ENCODE measurements at regions not wholly inside any gene's neighbourhood (a gene's known extent, or its start where the extent isn't known, plus 50 kb on each side); places are given as distances from the start of the nearest gene placed in this dataset.

GRCh38 chr14:76955575-76956315 is 72.8 kb downstream of the IRF2BPL start:
- H3K4me3 ChIP-seq (ENCODE audit: low read depth, low read length), result peak overlapping the region; percentile 46
- H3K4me1 ChIP-seq, result peaks cover 61% of the 10 kb centered on the region

GRCh38 chr14:76954394-76955190 is 73.9 kb downstream of the IRF2BPL start:
- peak; percentile 7 for TF ChIP-seq CTCF (IDR thresholded peaks at IDR 0.05)
- Histone ChIP-seq H3K9ac (peak overlapping the region; percentile 33), H3K4me3 (ENCODE audit: low read depth, low read length) (no peak overlapping the region), H3K27ac (peak overlapping the region; percentile 96), H3K27me3 (ENCODE audit: control insufficient read depth, insufficient read depth, low read length) (no peaks in the 10 kb centered on the region), H2AFZ (peak overlapping the region; percentile 85), H3K4me2 (ENCODE audit: low read length) (peak overlapping the region; percentile 36), H3K4me1 (peaks cover 67% of the 10 kb centered on the region), H3K36me3 (ENCODE audit: control insufficient read depth, insufficient read depth, low read length) (no peaks in the 10 kb centered on the region), H3K79me2 (no peaks in the 10 kb centered on the region), H3K9me3 (ENCODE audit: control insufficient read depth, low read length) (no peaks in the 10 kb centered on the region)

More at GRCh38 chr14:76955575-76956315, 72.8 kb downstream of the IRF2BPL start:
- Histone ChIP-seq H3K9me3 (ENCODE audit: control insufficient read depth, low read length) (no peaks in the 10 kb centered on the region), H3K4me2 (ENCODE audit: low read length) (peak overlapping the region; percentile 64), H3K36me3 (ENCODE audit: control insufficient read depth, insufficient read depth, low read length) (no peaks in the 10 kb centered on the region), H3K27me3 (ENCODE audit: control insufficient read depth, insufficient read depth, low read length) (no peaks in the 10 kb centered on the region), H3K79me2 (no peaks in the 10 kb centered on the region), H3K27ac (peak overlapping the region; percentile 96), H2AFZ (peak overlapping the region; percentile 85), H3K9ac (peak overlapping the region; percentile 33)
- TF ChIP-seq CTCF (IDR thresholded peaks at IDR 0.05), result peak; percentile 5

- Histone ChIP-seq H3K9ac (peak overlapping the region; percentile 0), H3K4me3 (ENCODE audit: low read depth, low read length) (no peak overlapping the region), H3K79me2 (no peaks in the 10 kb centered on the region), H3K4me2 (ENCODE audit: low read length) (peak overlapping the region; percentile 55), H3K9me3 (ENCODE audit: control insufficient read depth, low read length) (no peaks in the 10 kb centered on the region), H3K36me3 (ENCODE audit: control insufficient read depth, insufficient read depth, low read length) (no peaks in the 10 kb centered on the region), H3K4me1 (peaks cover 61% of the 10 kb centered on the region), H2AFZ (peak overlapping the region; percentile 87), H3K27me3 (ENCODE audit: control insufficient read depth, insufficient read depth, low read length) (no peaks in the 10 kb centered on the region), H3K27ac (peak overlapping the region; percentile 96)
- no peak for TF ChIP-seq CTCF (IDR thresholded peaks at IDR 0.05)
Measured at GRCh38 chr14:76953311-76953945, 75.1 kb downstream of the IRF2BPL start.

- H3K27ac ChIP-seq, result peak overlapping the region; percentile 47
- H3K36me3 ChIP-seq (ENCODE audit: control insufficient read depth, insufficient read depth, low read length), result no peaks in the 10 kb centered on the region
- no peaks in the 10 kb centered on the region for H3K79me2 ChIP-seq
- no peak for TF ChIP-seq CTCF (IDR thresholded peaks at IDR 0.05)
- no peak overlapping the region for H3K9ac ChIP-seq
- peaks cover 61% of the 10 kb centered on the region for H3K4me1 ChIP-seq
- H3K4me2 ChIP-seq (ENCODE audit: low read length), result no peak overlapping the region
- no peak overlapping the region for H3K4me3 ChIP-seq (ENCODE audit: low read depth, low read length)
- H3K27me3 ChIP-seq (ENCODE audit: control insufficient read depth, insufficient read depth, low read length), result no peaks in the 10 kb centered on the region
- peak overlapping the region; percentile 36 for H2AFZ ChIP-seq
- H3K9me3 ChIP-seq (ENCODE audit: control insufficient read depth, low read length), result no peaks in the 10 kb centered on the region
Measured at GRCh38 chr14:76951166-76951565, 77.3 kb downstream of the IRF2BPL start.

Measured in parathyroid adenoma (tissue), 2 donors.